ENCODE measurements at regions not wholly inside any gene's neighbourhood (a gene's known extent, or its start where the extent isn't known, plus 50 kb on each side); places are given as distances from the start of the nearest gene placed in this dataset.
"Not testable (repeated sequence)": the region's sequence is repeated elsewhere in the genome, so short reads cannot be mapped to it uniquely, and the experiment has no call there.

DNA sequence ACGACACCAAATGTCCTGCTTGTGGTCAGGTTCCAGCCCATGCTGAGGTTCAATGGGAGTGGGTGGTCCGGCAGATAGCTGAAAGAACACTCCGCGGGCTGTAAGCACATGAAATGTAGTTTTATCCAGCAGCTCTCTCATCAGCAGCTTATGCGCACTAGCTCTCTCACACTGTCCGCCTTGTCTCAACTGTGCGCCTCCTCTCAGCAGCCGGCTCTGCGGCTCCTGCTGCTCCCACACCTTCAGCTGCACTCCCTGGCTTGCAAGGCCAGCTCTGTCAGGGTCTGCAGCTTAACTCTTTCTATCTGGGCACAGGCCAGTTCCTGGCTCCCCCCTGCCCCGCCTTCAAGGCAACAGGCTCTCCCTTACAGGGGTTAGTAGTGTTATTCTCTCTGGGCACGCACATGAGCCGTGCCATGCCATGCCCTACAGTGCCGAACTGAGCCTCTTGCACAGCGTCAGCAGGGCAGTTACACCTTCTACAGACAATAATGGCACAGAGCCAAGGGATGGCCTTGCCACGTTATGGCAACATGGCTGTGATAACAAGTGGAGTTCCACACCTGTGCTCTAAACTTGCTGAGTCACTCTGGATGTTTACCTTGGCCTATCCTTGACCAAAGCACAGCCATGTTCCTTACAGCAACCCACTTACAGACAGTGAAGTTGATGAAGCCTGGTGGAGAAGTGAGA is 84.0 kb upstream of the LRFN2 start:
- in situ Hi-C loops (cut with HindIII; ENCODE audit: low pct_ligation_motif_present, low sequenced_read_pairs): no loop called here
- no peak for DNase-seq
- Histone ChIP-seq H3K27ac (no peak overlapping the region), H3K4me3 (ENCODE audit: low read depth, low read length) (no peak overlapping the region), H3K27me3 (replicated peaks) (no peaks in the 10 kb centered on the region), H3K36me3 (replicated peaks) (no peaks in the 10 kb centered on the region)
- no peak for TF ChIP-seq CTCF (IDR thresholded peaks at IDR 0.05; ENCODE audit: low read depth, low read length, missing control alignments)

DNA sequence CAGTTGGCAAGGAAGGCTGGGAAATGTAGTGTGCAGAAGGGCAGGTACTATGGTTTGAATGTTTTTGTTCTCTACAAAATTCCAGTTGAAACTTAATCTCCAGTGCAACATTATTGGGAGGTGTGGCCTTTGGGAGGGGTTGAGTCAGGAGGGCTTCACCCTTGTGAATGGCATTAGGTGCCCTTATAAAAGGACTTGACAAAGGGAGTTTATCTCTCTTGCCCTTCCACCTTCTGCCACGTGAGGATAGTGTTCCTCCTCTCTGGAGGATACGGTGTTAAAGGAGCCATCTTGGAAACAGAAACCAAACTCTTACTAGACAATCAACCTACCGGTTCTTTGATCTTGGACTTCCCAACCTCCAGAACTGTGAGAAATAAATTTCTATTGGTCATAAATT is 82.2 kb upstream of the LRFN2 start:
- H3K27ac ChIP-seq: no peak overlapping the region
- DNase-seq: no peak
- H3K4me3 ChIP-seq (ENCODE audit: low read depth, low read length): no peak overlapping the region
- H3K36me3 ChIP-seq (replicated peaks): no peaks in the 10 kb centered on the region
- no peaks in the 10 kb centered on the region for H3K27me3 ChIP-seq (replicated peaks)
- no peak for TF ChIP-seq CTCF (IDR thresholded peaks at IDR 0.05; ENCODE audit: low read depth, low read length, missing control alignments)
- in situ Hi-C loops (cut with HindIII; ENCODE audit: low pct_ligation_motif_present, low sequenced_read_pairs): no loop called here

DNA sequence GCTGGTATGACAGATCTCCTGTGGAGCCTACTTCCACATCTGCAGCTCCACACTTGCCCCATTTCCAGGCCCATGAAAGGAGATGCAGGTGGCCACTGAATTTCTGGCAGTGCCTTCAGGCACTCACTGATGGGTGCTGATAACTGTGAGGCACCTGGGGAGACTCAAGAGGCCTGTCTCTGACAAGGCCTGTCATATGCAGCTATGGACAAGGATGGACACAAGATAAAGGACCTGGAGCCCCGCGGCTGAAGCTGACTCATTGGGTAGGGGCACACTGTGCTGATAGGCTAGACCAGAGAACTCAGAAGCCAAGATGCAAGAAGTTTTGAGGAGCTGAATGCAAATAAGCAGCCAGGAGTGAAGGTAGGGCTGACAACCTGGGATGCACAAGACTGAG is 81.0 kb upstream of the LRFN2 start:
- in situ Hi-C loops (cut with HindIII; ENCODE audit: low pct_ligation_motif_present, low sequenced_read_pairs): no loop called here
- Histone ChIP-seq H3K27ac (no peak overlapping the region), H3K36me3 (replicated peaks) (no peaks in the 10 kb centered on the region), H3K4me3 (ENCODE audit: low read depth, low read length) (no peak overlapping the region), H3K27me3 (replicated peaks) (no peaks in the 10 kb centered on the region)
- DNase-seq: no peak
- TF ChIP-seq CTCF (IDR thresholded peaks at IDR 0.05; ENCODE audit: low read depth, low read length, missing control alignments): no peak

DNA sequence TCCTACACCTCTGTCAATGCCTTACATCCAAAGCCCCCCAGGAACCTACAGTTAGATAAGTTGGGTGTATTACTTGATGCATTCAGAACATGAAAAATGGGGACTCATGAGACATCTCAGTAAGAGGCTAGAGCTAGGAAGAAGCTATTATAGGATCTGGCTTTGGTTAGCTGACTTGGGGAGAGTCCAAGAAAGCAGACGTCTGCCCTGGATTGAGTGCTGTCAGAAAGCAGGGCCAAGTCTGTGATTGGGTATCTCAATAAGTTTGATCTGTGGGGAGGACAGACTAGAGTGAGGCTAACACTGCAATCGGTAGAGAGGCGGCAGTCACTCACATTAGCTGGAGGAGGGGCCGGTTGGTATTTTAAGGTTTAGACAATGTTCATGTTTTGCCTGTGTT is 79.4 kb upstream of the LRFN2 start:
- DNase-seq: no peak
- in situ Hi-C loops (cut with HindIII; ENCODE audit: low pct_ligation_motif_present, low sequenced_read_pairs): no loop called here
- no peak overlapping the region for H3K27ac ChIP-seq
- H3K27me3 ChIP-seq (replicated peaks): no peaks in the 10 kb centered on the region
- no peak overlapping the region for H3K4me3 ChIP-seq (ENCODE audit: low read depth, low read length)
- H3K36me3 ChIP-seq (replicated peaks): no peaks in the 10 kb centered on the region
- TF ChIP-seq CTCF (IDR thresholded peaks at IDR 0.05; ENCODE audit: low read depth, low read length, missing control alignments): no peak

GRCh38 chr6:40661726-40662125 is 74.6 kb upstream of the LRFN2 start:
- Histone ChIP-seq H3K4me3 (ENCODE audit: low read depth, low read length) (no peak overlapping the region), H3K27ac (no peak overlapping the region), H3K27me3 (replicated peaks) (no peaks in the 10 kb centered on the region), H3K36me3 (replicated peaks) (no peaks in the 10 kb centered on the region)
- no peak for TF ChIP-seq CTCF (IDR thresholded peaks at IDR 0.05; ENCODE audit: low read depth, low read length, missing control alignments)
- no peak for DNase-seq
- in situ Hi-C loops (cut with HindIII; ENCODE audit: low pct_ligation_motif_present, low sequenced_read_pairs): no loop called here

GRCh38 chr6:40656772-40657171 is 69.6 kb upstream of the LRFN2 start:
- in situ Hi-C loops (cut with HindIII; ENCODE audit: low pct_ligation_motif_present, low sequenced_read_pairs); H3K36me3 ChIP-seq (replicated peaks); H3K4me3 ChIP-seq (ENCODE audit: low read depth, low read length); H3K27me3 ChIP-seq (replicated peaks); DNase-seq; H3K27ac ChIP-seq: not testable (repeated sequence)

All from brain microvascular endothelial cell (primary cell).